ENCODE measurements at regions not wholly inside any gene's neighbourhood (a gene's known extent, or its start where the extent isn't known, plus 50 kb on each side); places are given as distances from the start of the nearest gene placed in this dataset.

DNA sequence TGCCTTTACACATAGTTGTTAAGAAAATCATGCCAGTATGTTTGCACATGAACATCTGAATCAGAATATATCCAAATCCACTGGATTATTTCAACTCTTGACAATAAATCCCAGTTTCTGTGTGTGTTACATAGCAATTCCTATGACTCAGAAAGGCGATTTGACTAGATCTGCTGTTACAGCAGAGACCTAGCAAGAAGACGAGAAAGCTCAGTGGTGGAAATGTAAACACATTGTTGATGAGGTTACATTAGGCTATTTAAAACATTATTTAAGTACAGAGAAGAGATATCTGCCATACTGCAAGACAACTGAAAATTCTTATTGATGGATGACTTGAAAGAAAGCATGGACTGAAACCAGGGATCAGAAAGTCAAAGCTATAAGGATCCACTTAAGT is 73.0 kb upstream of the SMIM21 start:
- no peak for TF ChIP-seq YY1 (IDR thresholded peaks at IDR 0.05; ENCODE audit: low read depth)
- TF ChIP-seq, protein P1, sequence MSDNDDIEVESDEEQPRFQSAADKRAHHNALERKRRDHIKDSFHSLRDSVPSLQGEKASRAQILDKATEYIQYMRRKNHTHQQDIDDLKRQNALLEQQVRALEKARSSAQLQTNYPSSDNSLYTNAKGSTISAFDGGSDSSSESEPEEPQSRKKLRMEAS (IDR thresholded peaks at IDR 0.05): no peak

Measured in Ishikawa (cell line).